H9 (cell line): ENCODE measurements at regions not wholly inside any gene's neighbourhood (a gene's known extent, or its start where the extent isn't known, plus 50 kb on each side); places are given as distances from the start of the nearest gene placed in this dataset.

Experiments used
- DNase-seq: peaks from one replicate; pipeline ENCODE4 v3.0.0-alpha.2; 2017
- H2AFZ ChIP-seq: one replicate; pipeline ENCODE4 v1.6.1; 2013; ENCODE audit warnings: mild to moderate bottlenecking, low read length, control low read depth, moderate library complexity
- H2AK5ac ChIP-seq: 2 replicates; pipeline ENCODE4 v1.6.1; 2013; ENCODE audit warnings: low read length, control low read depth, mixed read lengths; ENCODE audit not compliant: insufficient read length
- H2BK120ac ChIP-seq: one replicate; pipeline ENCODE4 v1.6.1; 2013; ENCODE audit warnings: low read depth, mild to moderate bottlenecking, low read length, control low read depth, inconsistent platforms; ENCODE audit not compliant: poor library complexity, severe bottlenecking
- H2BK12ac ChIP-seq: 2 replicates; pipeline ENCODE4 v1.6.1; 2013; ENCODE audit warnings: low read length, control low read depth, mixed read lengths, low read depth; ENCODE audit not compliant: insufficient read length
- H2BK15ac ChIP-seq: 2 replicates; pipeline ENCODE4 v1.6.1; 2013; ENCODE audit warnings: low read depth, low read length, control low read depth
- H2BK20ac ChIP-seq: one replicate; pipeline ENCODE4 v1.6.1; 2013; ENCODE audit warnings: low read depth, mild to moderate bottlenecking, low read length, control low read depth, inconsistent platforms; ENCODE audit not compliant: poor library complexity, severe bottlenecking
- H2BK5ac ChIP-seq: 2 replicates; pipeline ENCODE4 v1.6.1; 2013; ENCODE audit warnings: low read length, control low read depth, mixed read lengths; ENCODE audit not compliant: insufficient read length
- H3K14ac ChIP-seq: 2 replicates; pipeline ENCODE4 v1.6.1; 2013; ENCODE audit warnings: low read length, control low read depth; ENCODE audit not compliant: insufficient read depth
- H3K18ac ChIP-seq: 2 replicates; pipeline ENCODE4 v1.6.1; 2013; ENCODE audit warnings: low read depth, mild to moderate bottlenecking, mixed read lengths, low read length, control low read depth; ENCODE audit not compliant: insufficient read length
- H3K23ac ChIP-seq: 2 replicates; pipeline ENCODE4 v1.6.1; 2013; ENCODE audit warnings: low read length, control low read depth, mixed read lengths, low read depth; ENCODE audit not compliant: insufficient read length
- H3K23me2 ChIP-seq: 2 replicates; pipeline ENCODE4 v1.6.1; 2013; ENCODE audit warnings: low read depth, mild to moderate bottlenecking, mixed read lengths, low read length, control low read depth; ENCODE audit not compliant: insufficient read length, poor library complexity, severe bottlenecking
- H3K27ac ChIP-seq: 2 replicates; pipeline ENCODE4 v1.5.1; 2013; ENCODE audit warnings: low read length, control low read depth, mixed read lengths, low read depth; ENCODE audit not compliant: insufficient read length
- H3K27me3 ChIP-seq: 2 replicates; pipeline ENCODE4 v1.6.1; 2013; ENCODE audit warnings: low read length, control low read depth, inconsistent platforms; ENCODE audit not compliant: insufficient read depth
- H3K4ac ChIP-seq: 2 replicates; pipeline ENCODE4 v1.6.1; 2013; ENCODE audit warnings: low read depth, mild to moderate bottlenecking, control low read depth, inconsistent platforms, low read length, moderate library complexity
- H3K4me1 ChIP-seq: 2 replicates; pipeline ENCODE4 v1.6.1; 2013; ENCODE audit warnings: low read length, control low read depth, inconsistent platforms; ENCODE audit not compliant: insufficient read depth
- H3K4me2 ChIP-seq: 2 replicates; pipeline ENCODE4 v1.6.1; 2013; ENCODE audit warnings: low read length, control low read depth, mixed read lengths; ENCODE audit not compliant: insufficient read length, insufficient read depth
- H3K56ac ChIP-seq: 2 replicates; pipeline ENCODE4 v1.6.1; 2013; ENCODE audit warnings: low read depth, mild to moderate bottlenecking, mixed read lengths, low read length, control low read depth; ENCODE audit not compliant: insufficient read length
- H3K79me1 ChIP-seq: 2 replicates; pipeline ENCODE4 v1.6.1; 2013; ENCODE audit warnings: low read depth, mild to moderate bottlenecking, moderate library complexity, low read length, control low read depth, inconsistent platforms; ENCODE audit not compliant: insufficient read depth, poor library complexity, severe bottlenecking
- H3K79me2 ChIP-seq: 2 replicates; pipeline ENCODE4 v1.6.1; 2013; ENCODE audit warnings: low read length, control low read depth, inconsistent platforms; ENCODE audit not compliant: insufficient read depth
- H3K9ac ChIP-seq: 2 replicates; pipeline ENCODE4 v1.6.1; 2013; ENCODE audit warnings: low read length, control low read depth, mixed read lengths; ENCODE audit not compliant: insufficient read length; ENCODE audit errors: extremely low read depth
- H3K9me3 ChIP-seq: one replicate; pipeline ENCODE4 v1.6.1; 2013; ENCODE audit warnings: low read depth, low read length, inconsistent platforms; ENCODE audit not compliant: control insufficient read depth
- H3T11ph ChIP-seq: one replicate; pipeline ENCODE4 v1.6.1; 2013; ENCODE audit warnings: mild to moderate bottlenecking, low read length, control low read depth, inconsistent platforms
- H4K20me1 ChIP-seq: one replicate; pipeline ENCODE4 v1.6.1; 2013; ENCODE audit not compliant: control insufficient read depth, insufficient read length, insufficient read depth
- H4K5ac ChIP-seq: 2 replicates; pipeline ENCODE4 v1.6.1; 2013; ENCODE audit warnings: low read depth, mild to moderate bottlenecking, mixed read lengths, low read length, control low read depth; ENCODE audit not compliant: insufficient read length
- H4K8ac ChIP-seq: replicated peaks from 2 replicates; pipeline ENCODE4 v1.6.1; 2013; ENCODE audit warnings: low read length, control low read depth, mixed read lengths, low read depth; ENCODE audit not compliant: insufficient read length
- H4K91ac ChIP-seq: 2 replicates; pipeline ENCODE4 v1.6.1; 2013; ENCODE audit warnings: low read depth, mild to moderate bottlenecking, moderate library complexity, mixed read lengths, low read length, control low read depth; ENCODE audit not compliant: insufficient read length
- H3K27ac Mint-ChIP-seq, 3 experiments: 2 replicates in 2 of 3; 3 replicates in 1 of 3; pipeline ENCODE4 v1.8.0; 2020 to 2021; ENCODE audit warnings: mixed read lengths in 3 of 3, mild to moderate bottlenecking in 1 of 3, moderate library complexity in 1 of 3
- H3K27me3 Mint-ChIP-seq: 2 replicates; pipeline ENCODE4 v1.8.0; 2021; ENCODE audit warnings: low read depth, mild to moderate bottlenecking, moderate library complexity, mixed read lengths
- H3K36me3 Mint-ChIP-seq, 3 experiments: 2 replicates in 2 of 3; 3 replicates in 1 of 3; pipeline ENCODE4 v1.8.0; 2020 to 2021; ENCODE audit warnings: low read depth in 3 of 3, mixed read lengths in 3 of 3; ENCODE audit not compliant: insufficient read depth in 1 of 3
- H3K4me1 Mint-ChIP-seq, 2 experiments: 2 replicates each; pipeline ENCODE4 v1.8.0; 2020; ENCODE audit warnings: mixed read lengths in 2 of 2
- H3K4me3 Mint-ChIP-seq, 2 experiments: 2 replicates in 1 of 2; 3 replicates in 1 of 2; pipeline ENCODE4 v1.8.0; 2020 to 2021; ENCODE audit warnings: mild to moderate bottlenecking in 2 of 2, mixed read lengths in 2 of 2, moderate library complexity in 1 of 2
- H3K9me3 Mint-ChIP-seq, 2 experiments: 2 replicates in 1 of 2; 3 replicates in 1 of 2; pipeline ENCODE4 v1.8.0; 2020; ENCODE audit warnings: mild to moderate bottlenecking in 2 of 2, mixed read lengths in 2 of 2, moderate library complexity in 1 of 2
- WGBS: extraction: QIAGEN DNeasy Blood & Tissue Kit; methylation state at CpG from one replicate; pipeline ENCODE4 v1.1.7; 2013; ENCODE audit warnings: missing lambda C conversion rate, low lambda C conversion rate, mixed read lengths; ENCODE audit not compliant: insufficient read length; ENCODE audit errors: extremely low coverage; 5-methylcytosine and 5-hydroxymethylcytosine counted together
- TF ChIP-seq, protein P1 (sequence below): fragments of 200-600 bp; sonication (generic); conservative IDR thresholded peaks from 3 replicates; pipeline ENCODE4 v1.8.0; 2021; ENCODE audit warnings: antibody characterized with exemption, mild to moderate bottlenecking

DNA sequence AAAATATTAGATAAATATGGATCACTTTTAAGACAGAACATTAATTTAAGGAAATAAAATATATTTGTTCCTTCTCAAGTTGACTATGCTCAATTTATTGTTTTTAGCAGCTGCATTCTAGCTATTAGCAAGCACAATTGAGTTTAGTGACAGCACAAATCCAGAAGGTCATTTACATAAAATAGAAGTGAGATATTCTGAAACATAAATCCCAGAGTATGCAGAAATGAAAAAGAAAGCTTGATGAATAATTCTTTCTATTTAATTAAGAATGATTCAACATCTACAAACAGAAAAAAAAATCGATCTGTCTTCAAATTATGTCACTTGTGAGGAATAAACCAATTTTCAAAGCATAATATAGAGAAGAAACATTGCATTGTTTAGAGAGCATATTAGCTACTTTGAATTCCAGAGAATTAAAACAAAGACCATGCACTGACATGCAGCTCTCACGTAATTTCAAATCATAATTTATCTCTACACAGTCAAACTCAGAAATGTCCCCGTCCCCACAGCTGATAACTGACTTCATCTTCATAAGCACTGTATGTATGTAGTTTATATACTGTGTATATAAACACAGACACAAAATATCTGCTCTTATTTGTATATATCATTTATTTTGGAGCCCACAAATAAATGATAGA lies 458.4 kb downstream of the TMX3 start:
- no peak overlapping the region for H3K4me3 Mint-ChIP-seq
- Histone ChIP-seq H2AFZ (no peak overlapping the region), H3K4me2 (no peak overlapping the region), H3K18ac (no peak overlapping the region), H2BK12ac (no peak overlapping the region), H3K14ac (no peak overlapping the region), H2AK5ac (no peak overlapping the region), H3K9me3 (no peaks in the 10 kb centered on the region), H3T11ph (no peak overlapping the region), H2BK5ac (no peak overlapping the region), H3K4ac (no peak overlapping the region), H3K79me1 (no peaks in the 10 kb centered on the region), H3K23ac (no peak overlapping the region), H3K79me2 (no peaks in the 10 kb centered on the region), H3K9ac (no peak overlapping the region), H2BK20ac (no peak overlapping the region), H2BK120ac (no peak overlapping the region), H4K20me1 (no peaks in the 10 kb centered on the region), H3K27ac (no peak overlapping the region), H4K8ac (no peak overlapping the region), H4K91ac (no peak overlapping the region), H2BK15ac (no peak overlapping the region), H3K23me2 (no peaks in the 10 kb centered on the region), H3K4me1 (no peaks in the 10 kb centered on the region), H4K5ac (no peak overlapping the region), H3K56ac (no peak overlapping the region), H3K27me3 (no peaks in the 10 kb centered on the region)
- WGBS, result no CpG with 5 or more reads among the region's 3 CpGs
- TF ChIP-seq, protein P1, sequence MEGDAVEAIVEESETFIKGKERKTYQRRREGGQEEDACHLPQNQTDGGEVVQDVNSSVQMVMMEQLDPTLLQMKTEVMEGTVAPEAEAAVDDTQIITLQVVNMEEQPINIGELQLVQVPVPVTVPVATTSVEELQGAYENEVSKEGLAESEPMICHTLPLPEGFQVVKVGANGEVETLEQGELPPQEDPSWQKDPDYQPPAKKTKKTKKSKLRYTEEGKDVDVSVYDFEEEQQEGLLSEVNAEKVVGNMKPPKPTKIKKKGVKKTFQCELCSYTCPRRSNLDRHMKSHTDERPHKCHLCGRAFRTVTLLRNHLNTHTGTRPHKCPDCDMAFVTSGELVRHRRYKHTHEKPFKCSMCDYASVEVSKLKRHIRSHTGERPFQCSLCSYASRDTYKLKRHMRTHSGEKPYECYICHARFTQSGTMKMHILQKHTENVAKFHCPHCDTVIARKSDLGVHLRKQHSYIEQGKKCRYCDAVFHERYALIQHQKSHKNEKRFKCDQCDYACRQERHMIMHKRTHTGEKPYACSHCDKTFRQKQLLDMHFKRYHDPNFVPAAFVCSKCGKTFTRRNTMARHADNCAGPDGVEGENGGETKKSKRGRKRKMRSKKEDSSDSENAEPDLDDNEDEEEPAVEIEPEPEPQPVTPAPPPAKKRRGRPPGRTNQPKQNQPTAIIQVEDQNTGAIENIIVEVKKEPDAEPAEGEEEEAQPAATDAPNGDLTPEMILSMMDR, result no peak
- H3K4me1 Mint-ChIP-seq, result no peaks in the 10 kb centered on the region
- H3K27me3 Mint-ChIP-seq, result no peaks in the 10 kb centered on the region
- H3K36me3 Mint-ChIP-seq, result no peaks in the 10 kb centered on the region
- DNase-seq, result no peak
- no peaks in the 10 kb centered on the region for H3K9me3 Mint-ChIP-seq
- H3K27ac Mint-ChIP-seq, result no peak overlapping the region
